Dendritic cell treated with granulocyte-macrophage colony-stimulating factor and Interleukin-4, amounts not matched to agents 40 ng/mL and 50 ng/mL, for 4 days (primary cell): ENCODE measurements at regions not wholly inside any gene's neighbourhood (a gene's known extent, or its start where the extent isn't known, plus 50 kb on each side); places are given as distances from the start of the nearest gene placed in this dataset.

ENCODE experiments used
- H3K27ac Mint-ChIP-seq: one replicate; pipeline ENCODE4 v1.8.0; 2022; ENCODE audit warnings: mild to moderate bottlenecking, mixed read lengths
- H3K27me3 Mint-ChIP-seq: one replicate; pipeline ENCODE4 v1.8.0; 2022; ENCODE audit warnings: mild to moderate bottlenecking, mixed read lengths
- H3K36me3 Mint-ChIP-seq: one replicate; pipeline ENCODE4 v1.8.0; 2022; ENCODE audit warnings: low read depth, mixed read lengths
- H3K4me1 Mint-ChIP-seq: one replicate; pipeline ENCODE4 v1.8.0; 2022; ENCODE audit warnings: low read depth, mixed read lengths
- H3K4me3 Mint-ChIP-seq: one replicate; pipeline ENCODE4 v1.8.0; 2022; ENCODE audit warnings: mild to moderate bottlenecking, moderate library complexity, mixed read lengths
- H3K9me3 Mint-ChIP-seq: one replicate; pipeline ENCODE4 v1.8.0; 2022; ENCODE audit warnings: mixed read lengths
- intact Hi-C: fragments of 100-400 bp; cut with micrococcal nuclease; formaldehyde crosslinking; loops from one replicate; pipeline ENCODE4 v1.15.0; 2022

GRCh38 chr20:24782301-24782700, 166.8 kb upstream of the CST7 start:
- Mint-ChIP-seq H3K4me1 (peaks cover 14% of the 10 kb centered on the region), H3K9me3 (no peaks in the 10 kb centered on the region), H3K36me3 (no peaks in the 10 kb centered on the region), H3K27ac (no peak overlapping the region), H3K4me3 (no peak overlapping the region), H3K27me3 (peaks cover 11% of the 10 kb centered on the region)
- intact Hi-C loops = no loop called here

- H3K9me3 Mint-ChIP-seq = no peaks in the 10 kb centered on the region
- H3K27ac Mint-ChIP-seq = no peak overlapping the region
- no peak overlapping the region for H3K4me3 Mint-ChIP-seq
- H3K4me1 Mint-ChIP-seq = peaks cover 14% of the 10 kb centered on the region
- peaks cover 11% of the 10 kb centered on the region for H3K27me3 Mint-ChIP-seq
- intact Hi-C loops = no loop called here
- H3K36me3 Mint-ChIP-seq = no peaks in the 10 kb centered on the region
These were observed 166.1 kb upstream of the CST7 start for GRCh38 chr20:24782801-24783630.

- H3K27ac Mint-ChIP-seq = no peak overlapping the region
- no peak overlapping the region for H3K4me3 Mint-ChIP-seq
- intact Hi-C loops = no loop called here
- H3K9me3 Mint-ChIP-seq = no peaks in the 10 kb centered on the region
- peaks cover 5% of the 10 kb centered on the region for H3K27me3 Mint-ChIP-seq
- H3K4me1 Mint-ChIP-seq = peaks cover 14% of the 10 kb centered on the region
- H3K36me3 Mint-ChIP-seq = no peaks in the 10 kb centered on the region
These were observed 165.2 kb upstream of the CST7 start for GRCh38 chr20:24783631-24784492.

GRCh38 chr20:24784607-24785006, 164.5 kb upstream of the CST7 start:
- Mint-ChIP-seq H3K4me3 (no peak overlapping the region), H3K27me3 (no peaks in the 10 kb centered on the region), H3K9me3 (no peaks in the 10 kb centered on the region), H3K27ac (no peak overlapping the region), H3K36me3 (no peaks in the 10 kb centered on the region), H3K4me1 (peaks cover 19% of the 10 kb centered on the region)
- intact Hi-C loops = no loop called here

GRCh38 chr20:24785141-24786110, 163.6 kb upstream of the CST7 start:
- intact Hi-C loops = no loop called here
- Mint-ChIP-seq H3K4me1 (peaks cover 19% of the 10 kb centered on the region), H3K27ac (peak overlapping the region; percentile 11), H3K9me3 (no peaks in the 10 kb centered on the region), H3K36me3 (no peaks in the 10 kb centered on the region), H3K27me3 (no peaks in the 10 kb centered on the region), H3K4me3 (no peak overlapping the region)

GRCh38 chr20:24786111-24786495, 163.0 kb upstream of the CST7 start:
- intact Hi-C loops = no loop called here
- no peaks in the 10 kb centered on the region for H3K9me3 Mint-ChIP-seq
- no peak overlapping the region for H3K4me3 Mint-ChIP-seq
- H3K36me3 Mint-ChIP-seq = no peaks in the 10 kb centered on the region
- peak overlapping the region; percentile 41 for H3K27ac Mint-ChIP-seq
- H3K27me3 Mint-ChIP-seq = no peaks in the 10 kb centered on the region
- H3K4me1 Mint-ChIP-seq = peaks cover 19% of the 10 kb centered on the region

GRCh38 chr20:24786646-24787045, 162.4 kb upstream of the CST7 start:
- intact Hi-C loops = no loop called here
- Mint-ChIP-seq H3K4me3 (no peak overlapping the region), H3K4me1 (peaks cover 19% of the 10 kb centered on the region)

GRCh38 chr20:24787071-24787470, 162.0 kb upstream of the CST7 start:
- Mint-ChIP-seq H3K9me3 (no peaks in the 10 kb centered on the region), H3K27me3 (no peaks in the 10 kb centered on the region), H3K27ac (no peak overlapping the region), H3K36me3 (no peaks in the 10 kb centered on the region), H3K4me3 (no peak overlapping the region), H3K4me1 (peaks cover 19% of the 10 kb centered on the region)
- intact Hi-C loops = no loop called here

More at GRCh38 chr20:24786646-24787045, 162.4 kb upstream of the CST7 start:
- Mint-ChIP-seq H3K9me3 (no peaks in the 10 kb centered on the region), H3K27ac (peak overlapping the region; percentile 41), H3K27me3 (no peaks in the 10 kb centered on the region), H3K36me3 (no peaks in the 10 kb centered on the region)

- H3K27me3 Mint-ChIP-seq = no peaks in the 10 kb centered on the region
- H3K9me3 Mint-ChIP-seq = no peaks in the 10 kb centered on the region
- intact Hi-C loops = no loop called here
These were observed 161.4 kb upstream of the CST7 start for GRCh38 chr20:24787621-24788020.

GRCh38 chr20:24789877-24790276, 159.2 kb upstream of the CST7 start:
- H3K36me3 Mint-ChIP-seq = no peaks in the 10 kb centered on the region
- intact Hi-C loops = no loop called here
- peaks cover 17% of the 10 kb centered on the region for H3K4me1 Mint-ChIP-seq
- no peak overlapping the region for H3K27ac Mint-ChIP-seq
- H3K27me3 Mint-ChIP-seq = no peaks in the 10 kb centered on the region
- H3K9me3 Mint-ChIP-seq = no peaks in the 10 kb centered on the region
- no peak overlapping the region for H3K4me3 Mint-ChIP-seq

More at GRCh38 chr20:24787621-24788020, 161.4 kb upstream of the CST7 start:
- peaks cover 19% of the 10 kb centered on the region for H3K4me1 Mint-ChIP-seq
- no peak overlapping the region for H3K4me3 Mint-ChIP-seq
- H3K27ac Mint-ChIP-seq = no peak overlapping the region
- H3K36me3 Mint-ChIP-seq = no peaks in the 10 kb centered on the region

GRCh38 chr20:24790746-24791283, 158.3 kb upstream of the CST7 start:
- no peaks in the 10 kb centered on the region for H3K27me3 Mint-ChIP-seq
- no peaks in the 10 kb centered on the region for H3K36me3 Mint-ChIP-seq
- intact Hi-C loops = no loop called here
- no peaks in the 10 kb centered on the region for H3K9me3 Mint-ChIP-seq
- H3K4me3 Mint-ChIP-seq = no peak overlapping the region
- H3K27ac Mint-ChIP-seq = no peak overlapping the region
- peaks cover 13% of the 10 kb centered on the region for H3K4me1 Mint-ChIP-seq

GRCh38 chr20:24791953-24792352, 157.1 kb upstream of the CST7 start:
- no peaks in the 10 kb centered on the region for H3K36me3 Mint-ChIP-seq
- no peak overlapping the region for H3K4me3 Mint-ChIP-seq
- H3K27ac Mint-ChIP-seq = no peak overlapping the region
- no peaks in the 10 kb centered on the region for H3K27me3 Mint-ChIP-seq
- peaks cover 12% of the 10 kb centered on the region for H3K4me1 Mint-ChIP-seq
- intact Hi-C loops = no loop called here
- no peaks in the 10 kb centered on the region for H3K9me3 Mint-ChIP-seq
